ENCODE measurements at regions not wholly inside any gene's neighbourhood (a gene's known extent, or its start where the extent isn't known, plus 50 kb on each side); places are given as distances from the start of the nearest gene placed in this dataset.

DNA sequence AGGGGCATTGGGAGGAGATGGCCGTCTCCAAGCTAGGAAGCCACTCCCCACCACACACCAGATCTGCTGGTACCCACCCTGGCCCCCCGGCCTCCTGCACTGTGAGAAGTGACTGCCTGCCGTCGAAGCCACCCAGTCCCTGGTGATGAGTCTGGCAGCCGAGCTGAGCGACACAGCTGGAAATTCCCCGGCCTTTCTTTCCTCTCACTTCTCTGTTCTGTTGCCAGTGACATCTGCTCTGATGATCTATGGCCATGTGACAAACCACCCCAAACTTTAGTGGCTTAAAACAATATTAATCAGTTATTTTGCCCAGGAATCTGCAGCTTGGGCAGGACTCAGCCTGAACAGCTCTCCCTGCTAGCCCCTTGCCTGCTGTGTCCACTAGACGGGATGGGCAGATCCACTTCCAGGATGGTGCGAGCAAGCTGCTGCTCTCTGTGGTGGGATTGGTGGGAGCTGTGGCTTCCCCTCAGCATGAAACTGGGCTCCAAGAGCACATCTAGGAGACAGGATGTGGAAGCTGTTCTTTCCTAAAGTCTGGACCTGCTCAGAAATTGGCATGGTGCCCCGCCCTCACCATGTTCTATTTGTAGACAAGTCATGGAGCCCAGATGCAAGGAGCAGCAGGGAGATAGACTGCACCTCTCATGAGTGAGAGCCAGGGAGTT, 211.2 kb downstream of the GADD45G start:
- no peak overlapping the region for H3K9ac ChIP-seq (ENCODE audit: low read length)
- peaks cover 4% of the 10 kb centered on the region; the same call in 1 of the 2 replicates for H3K4me1 ChIP-seq (ENCODE audit: low read length)
- no peak overlapping the region for H3K27ac ChIP-seq (ENCODE audit: low read length)
- no peaks in the 10 kb centered on the region for H3K9me2 ChIP-seq (replicated peaks; ENCODE audit: insufficient read depth, low read length)
- H3K4me2 ChIP-seq (ENCODE audit: low read depth, low read length) = no peak overlapping the region
- no peaks in the 10 kb centered on the region for H4K20me1 ChIP-seq (ENCODE audit: insufficient read depth, low read length)
- DNase-seq = peak; percentile 14
- no peaks in the 10 kb centered on the region for H3K27me3 ChIP-seq (replicated peaks; ENCODE audit: insufficient read depth, low read length)
- no peaks in the 10 kb centered on the region for H3K36me3 ChIP-seq (replicated peaks; ENCODE audit: insufficient read depth, low read length)
- H2AFZ ChIP-seq (ENCODE audit: low read length) = no peak overlapping the region
- TF ChIP-seq EZH2phosphoT487 (IDR thresholded peaks at IDR 0.05; ENCODE audit: low read length) (no peak), EZH2 (optimal IDR thresholded peaks at IDR 0.05; ENCODE audit: low read depth, low read length) (no peak)
- TF ChIP-seq, protein P1, sequence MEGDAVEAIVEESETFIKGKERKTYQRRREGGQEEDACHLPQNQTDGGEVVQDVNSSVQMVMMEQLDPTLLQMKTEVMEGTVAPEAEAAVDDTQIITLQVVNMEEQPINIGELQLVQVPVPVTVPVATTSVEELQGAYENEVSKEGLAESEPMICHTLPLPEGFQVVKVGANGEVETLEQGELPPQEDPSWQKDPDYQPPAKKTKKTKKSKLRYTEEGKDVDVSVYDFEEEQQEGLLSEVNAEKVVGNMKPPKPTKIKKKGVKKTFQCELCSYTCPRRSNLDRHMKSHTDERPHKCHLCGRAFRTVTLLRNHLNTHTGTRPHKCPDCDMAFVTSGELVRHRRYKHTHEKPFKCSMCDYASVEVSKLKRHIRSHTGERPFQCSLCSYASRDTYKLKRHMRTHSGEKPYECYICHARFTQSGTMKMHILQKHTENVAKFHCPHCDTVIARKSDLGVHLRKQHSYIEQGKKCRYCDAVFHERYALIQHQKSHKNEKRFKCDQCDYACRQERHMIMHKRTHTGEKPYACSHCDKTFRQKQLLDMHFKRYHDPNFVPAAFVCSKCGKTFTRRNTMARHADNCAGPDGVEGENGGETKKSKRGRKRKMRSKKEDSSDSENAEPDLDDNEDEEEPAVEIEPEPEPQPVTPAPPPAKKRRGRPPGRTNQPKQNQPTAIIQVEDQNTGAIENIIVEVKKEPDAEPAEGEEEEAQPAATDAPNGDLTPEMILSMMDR (IDR thresholded peaks at IDR 0.05; ENCODE audit: low read length) = no peak
- no peaks in the 10 kb centered on the region for H3K79me2 ChIP-seq (ENCODE audit: low read length)
- no peaks in the 10 kb centered on the region for H3F3A ChIP-seq (ENCODE audit: insufficient read depth, low read length)
- H3K4me3 ChIP-seq (ENCODE audit: low read length) = no peak overlapping the region
- H3K9me3 ChIP-seq (replicated peaks; ENCODE audit: insufficient read depth, low read length) = no peaks in the 10 kb centered on the region

DNA sequence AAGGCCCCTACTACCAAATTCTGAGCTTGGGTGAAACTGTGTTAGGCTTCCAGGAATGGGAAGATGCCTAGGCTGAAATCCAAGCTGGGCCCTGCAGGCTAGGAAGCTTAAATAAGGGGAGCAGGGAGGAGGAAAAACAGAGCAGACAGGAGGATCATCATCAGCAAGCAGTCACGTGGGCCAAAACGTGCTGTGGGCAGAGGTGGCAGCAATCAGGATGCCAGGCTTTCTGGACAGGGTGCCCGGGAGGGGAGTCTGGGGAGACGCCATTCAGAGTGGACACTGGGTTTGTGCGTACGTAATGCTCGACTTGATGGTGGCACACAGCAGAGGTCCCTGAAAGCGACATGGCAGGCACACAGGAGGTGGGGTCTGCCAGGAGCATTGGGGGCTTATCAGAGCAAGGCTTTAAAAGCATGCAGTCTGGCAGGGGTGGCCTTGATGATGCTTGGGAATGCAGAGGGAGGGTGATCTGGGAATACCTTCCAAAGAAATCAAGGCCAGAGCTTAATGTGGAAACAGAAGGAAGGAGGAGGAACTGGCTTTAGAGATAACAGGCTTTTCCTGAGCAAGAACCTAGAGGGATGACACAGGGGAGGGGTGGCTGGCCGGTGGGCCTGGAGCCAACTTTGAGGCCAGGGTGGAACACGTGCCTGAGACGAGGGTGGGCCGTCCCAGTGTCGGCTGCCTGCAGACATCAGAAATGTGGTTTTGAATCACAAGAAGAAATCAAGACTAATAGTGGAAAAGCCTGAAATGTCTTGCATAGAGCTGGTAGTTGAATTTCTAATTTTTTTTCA, 212.5 kb downstream of the GADD45G start:
- TF ChIP-seq, protein P1 (IDR thresholded peaks at IDR 0.05; ENCODE audit: low read length) = no peak
- TF ChIP-seq EZH2phosphoT487 (IDR thresholded peaks at IDR 0.05; ENCODE audit: low read length) (no peak), EZH2 (optimal IDR thresholded peaks at IDR 0.05; ENCODE audit: low read depth, low read length) (no peak)
- Histone ChIP-seq H3K4me1 (ENCODE audit: low read length) (peaks cover 4% of the 10 kb centered on the region; the same call in 1 of the 2 replicates), H3K27me3 (replicated peaks; ENCODE audit: insufficient read depth, low read length) (no peaks in the 10 kb centered on the region), H3K36me3 (replicated peaks; ENCODE audit: insufficient read depth, low read length) (no peaks in the 10 kb centered on the region), H3K9me2 (replicated peaks; ENCODE audit: insufficient read depth, low read length) (no peaks in the 10 kb centered on the region), H3K4me3 (ENCODE audit: low read length) (no peak overlapping the region), H3K9ac (ENCODE audit: low read length) (no peak overlapping the region), H2AFZ (ENCODE audit: low read length) (no peak overlapping the region), H3K79me2 (ENCODE audit: low read length) (no peaks in the 10 kb centered on the region), H3K9me3 (replicated peaks; ENCODE audit: insufficient read depth, low read length) (no peaks in the 10 kb centered on the region), H3K27ac (ENCODE audit: low read length) (no peak overlapping the region), H3K4me2 (ENCODE audit: low read depth, low read length) (no peak overlapping the region), H3F3A (ENCODE audit: insufficient read depth, low read length) (no peaks in the 10 kb centered on the region), H4K20me1 (ENCODE audit: insufficient read depth, low read length) (no peaks in the 10 kb centered on the region)
- DNase-seq = no peak

DNA sequence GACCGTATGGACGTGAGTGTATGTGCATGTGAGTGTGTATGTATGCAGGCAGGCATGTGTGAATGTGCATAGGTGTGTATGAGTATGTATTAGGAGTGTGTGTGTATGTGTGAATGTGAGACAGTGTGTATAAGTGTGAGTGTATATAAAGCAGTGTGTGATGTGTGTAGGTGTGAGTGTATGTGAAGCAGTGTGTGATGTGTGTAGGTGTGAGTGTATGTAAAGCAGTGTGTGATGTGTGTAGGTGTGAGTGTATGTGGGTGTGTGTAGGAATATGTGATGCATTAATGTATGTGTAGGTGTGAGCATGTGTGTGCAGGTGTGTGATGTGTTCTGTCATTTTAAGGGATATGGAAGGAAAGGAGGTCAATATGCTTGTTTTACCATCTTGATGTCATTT, 215.5 kb downstream of the GADD45G start:
- H3F3A ChIP-seq (ENCODE audit: insufficient read depth, low read length) = no peaks in the 10 kb centered on the region
- H3K9me2 ChIP-seq (replicated peaks; ENCODE audit: insufficient read depth, low read length) = no peaks in the 10 kb centered on the region
- H3K9me3 ChIP-seq (replicated peaks; ENCODE audit: insufficient read depth, low read length) = no peaks in the 10 kb centered on the region
- no peak overlapping the region for H3K9ac ChIP-seq (ENCODE audit: low read length)
- no peaks in the 10 kb centered on the region for H3K79me2 ChIP-seq (ENCODE audit: low read length)
- no peak overlapping the region for H3K4me3 ChIP-seq (ENCODE audit: low read length)
- no peak overlapping the region for H3K4me2 ChIP-seq (ENCODE audit: low read depth, low read length)
- no peak overlapping the region for H2AFZ ChIP-seq (ENCODE audit: low read length)
- TF ChIP-seq, protein P1 (IDR thresholded peaks at IDR 0.05; ENCODE audit: low read length) = no peak
- TF ChIP-seq EZH2phosphoT487 (IDR thresholded peaks at IDR 0.05; ENCODE audit: low read length) (no peak), EZH2 (optimal IDR thresholded peaks at IDR 0.05; ENCODE audit: low read depth, low read length) (no peak)
- H4K20me1 ChIP-seq (ENCODE audit: insufficient read depth, low read length) = no peaks in the 10 kb centered on the region
- H3K27ac ChIP-seq (ENCODE audit: low read length) = no peak overlapping the region
- H3K36me3 ChIP-seq (replicated peaks; ENCODE audit: insufficient read depth, low read length) = no peaks in the 10 kb centered on the region
- peaks cover 4% of the 10 kb centered on the region; the same call in 1 of the 2 replicates for H3K4me1 ChIP-seq (ENCODE audit: low read length)
- no peaks in the 10 kb centered on the region for H3K27me3 ChIP-seq (replicated peaks; ENCODE audit: insufficient read depth, low read length)
- DNase-seq = no peak
